ENCODE measurements at regions not wholly inside any gene's neighbourhood (a gene's known extent, or its start where the extent isn't known, plus 50 kb on each side); places are given as distances from the start of the nearest gene placed in this dataset.
A peak's percentile ranks its signal among the peaks of the same experiment; 100 is the strongest.
"Not testable (repeated sequence)": the region's sequence is repeated elsewhere in the genome, so short reads cannot be mapped to it uniquely, and the experiment has no call there.

GRCh38 chr2:75915851-75916634 is 205.3 kb upstream of the GCFC2 start:
- DNase-seq (ENCODE audit: low read depth) = no peak
- no peak for TF ChIP-seq CTCF (conservative IDR thresholded peaks at IDR 0.05; ENCODE audit: low read depth, low read length)
- H3K4me3 ChIP-seq (ENCODE audit: low read length) = no peak overlapping the region

GRCh38 chr2:75896779-75897366 is 186.2 kb upstream of the GCFC2 start:
- no peak overlapping the region for H3K4me3 ChIP-seq (ENCODE audit: low read length)
- peak; percentile 3 for DNase-seq (ENCODE audit: low read depth)
- peak; percentile 84 for TF ChIP-seq CTCF (conservative IDR thresholded peaks at IDR 0.05; ENCODE audit: low read depth, low read length)

GRCh38 chr2:75894170-75894569 is 183.5 kb upstream of the GCFC2 start:
- no peak for TF ChIP-seq CTCF (conservative IDR thresholded peaks at IDR 0.05; ENCODE audit: low read depth, low read length)
- no peak overlapping the region for H3K4me3 ChIP-seq (ENCODE audit: low read length)
- DNase-seq (ENCODE audit: low read depth) = no peak

GRCh38 chr2:75892490-75892889 is 181.8 kb upstream of the GCFC2 start:
- DNase-seq (ENCODE audit: low read depth) = peak; percentile 19
- H3K4me3 ChIP-seq (ENCODE audit: low read length) = no peak overlapping the region
- no peak for TF ChIP-seq CTCF (conservative IDR thresholded peaks at IDR 0.05; ENCODE audit: low read depth, low read length)

GRCh38 chr2:75882530-75882929 is 171.8 kb upstream of the GCFC2 start:
- no peak for TF ChIP-seq CTCF (conservative IDR thresholded peaks at IDR 0.05; ENCODE audit: low read depth, low read length)
- no peak overlapping the region for H3K4me3 ChIP-seq (ENCODE audit: low read length)
- DNase-seq (ENCODE audit: low read depth) = no peak

- not testable (repeated sequence) for H3K4me3 ChIP-seq (ENCODE audit: low read length); DNase-seq (ENCODE audit: low read depth)
Observed at GRCh38 chr2:75875606-75876005, 164.9 kb upstream of the GCFC2 start.

GRCh38 chr2:75871762-75872614 is 161.3 kb upstream of the GCFC2 start:
- DNase-seq (ENCODE audit: low read depth); H3K4me3 ChIP-seq (ENCODE audit: low read length): not testable (repeated sequence)
